Large intestine (tissue), 3 donors: ENCODE measurements at regions not wholly inside any gene's neighbourhood (a gene's known extent, or its start where the extent isn't known, plus 50 kb on each side); places are given as distances from the start of the nearest gene placed in this dataset.

ENCODE experiments used
- DNase-seq, 2 donors: peaks; one replicate each; pipeline versions ENCODE4 v3.0.0 to v3.0.0-alpha.2; 2013
- H3K27ac ChIP-seq: one replicate; pipeline ENCODE4 v1.5.1; 2013; ENCODE audit warnings: low read length
- H3K27me3 ChIP-seq: 2 replicates; pipeline ENCODE4 v1.6.1; 2013; ENCODE audit warnings: low read length; ENCODE audit not compliant: control insufficient read depth, insufficient read depth
- H3K36me3 ChIP-seq: 2 replicates; pipeline ENCODE4 v1.6.1; 2013; ENCODE audit warnings: low read length; ENCODE audit not compliant: control insufficient read depth, insufficient read depth
- H3K4me1 ChIP-seq: one replicate; pipeline ENCODE4 v1.6.1; 2013; ENCODE audit warnings: low read length; ENCODE audit not compliant: control insufficient read depth, insufficient read depth
- H3K4me3 ChIP-seq: one replicate; pipeline ENCODE4 v1.5.1; 2013; ENCODE audit warnings: low read length
- H3K9me3 ChIP-seq: one replicate; pipeline ENCODE4 v1.6.1; 2013; ENCODE audit warnings: mild to moderate bottlenecking, low read depth, low read length, moderate library complexity; ENCODE audit not compliant: control insufficient read depth
- WGBS: methylation state at CpG from one replicate; pipeline ENCODE4 v1.1.5; 2013; ENCODE audit warnings: low lambda C conversion rate; ENCODE audit not compliant: insufficient coverage; 5-methylcytosine and 5-hydroxymethylcytosine counted together

DNA sequence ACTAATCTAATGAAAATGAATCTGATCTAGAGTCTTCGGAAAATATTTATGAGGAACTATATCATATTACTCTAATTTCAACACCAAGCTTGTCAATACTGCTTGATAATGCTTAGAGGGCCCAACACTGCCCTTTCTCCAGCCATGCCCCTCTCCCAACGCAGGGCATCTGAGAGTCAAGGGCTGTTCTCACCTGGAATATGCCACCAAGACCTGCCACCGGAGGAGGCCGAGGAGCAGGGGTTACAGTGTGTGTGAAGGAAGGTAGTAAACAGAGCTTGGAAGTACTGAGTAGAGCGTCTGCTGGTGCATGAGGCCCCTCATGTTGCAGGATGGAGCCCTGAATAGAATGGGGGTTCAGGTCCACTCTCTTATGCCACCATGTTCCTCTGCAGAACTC is 301.3 kb upstream of the MPDZ start:
- WGBS, result no CpG with 5 or more reads among the region's 5 CpGs
- Histone ChIP-seq H3K4me1 (no peaks in the 10 kb centered on the region), H3K27ac (no peak overlapping the region), H3K9me3 (no peaks in the 10 kb centered on the region), H3K27me3 (no peaks in the 10 kb centered on the region), H3K36me3 (no peaks in the 10 kb centered on the region), H3K4me3 (no peak overlapping the region)
- DNase-seq, result no peak

DNA sequence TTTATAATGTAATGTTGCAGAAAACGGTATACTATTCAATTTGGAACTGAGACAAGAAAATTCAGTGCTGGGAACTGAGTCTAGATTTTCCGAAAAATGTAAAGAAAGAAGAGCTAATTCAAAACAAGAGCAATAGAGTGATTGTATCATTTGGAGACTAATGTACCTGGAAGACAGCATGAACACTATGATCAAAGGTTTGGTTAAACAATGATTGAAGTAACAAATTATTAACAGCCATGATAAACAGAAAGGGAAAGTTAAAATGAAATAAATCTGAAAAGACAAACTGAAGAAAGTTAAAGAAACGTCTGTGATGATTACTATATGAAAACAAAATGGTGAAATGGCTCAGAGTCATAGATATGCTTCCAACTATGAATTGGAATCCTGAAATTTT is 300.6 kb upstream of the MPDZ start:
- no peaks in the 10 kb centered on the region for H3K36me3 ChIP-seq
- no peaks in the 10 kb centered on the region for H3K9me3 ChIP-seq
- no peak for DNase-seq
- H3K4me1 ChIP-seq, result no peaks in the 10 kb centered on the region
- H3K27me3 ChIP-seq, result no peaks in the 10 kb centered on the region
- no peak overlapping the region for H3K27ac ChIP-seq
- WGBS, result 67% methylated on average over 2 of the region's 3 CpGs
- no peak overlapping the region for H3K4me3 ChIP-seq

DNA sequence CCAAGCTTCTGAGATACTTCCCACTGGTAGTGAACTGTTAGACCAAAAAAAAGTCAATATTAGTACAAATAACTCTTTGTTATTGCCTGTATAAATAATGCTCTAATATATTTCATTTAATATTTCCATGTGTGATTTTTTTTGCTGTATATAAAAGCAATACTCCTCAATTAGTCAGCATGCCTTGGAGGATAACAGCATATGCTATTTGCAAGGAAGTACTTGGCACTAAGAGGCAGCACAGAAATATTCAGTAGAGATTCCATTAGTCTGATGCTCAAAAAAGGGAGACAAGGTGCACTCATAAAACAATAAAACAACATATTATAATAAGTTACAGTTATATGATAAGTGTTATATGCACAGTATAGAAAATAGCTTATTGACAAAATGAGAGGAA is 296.6 kb upstream of the MPDZ start:
- Histone ChIP-seq H3K27ac (no peak overlapping the region), H3K4me3 (no peak overlapping the region), H3K27me3 (no peaks in the 10 kb centered on the region), H3K4me1 (no peaks in the 10 kb centered on the region), H3K9me3 (no peaks in the 10 kb centered on the region), H3K36me3 (no peaks in the 10 kb centered on the region)
- DNase-seq, result no peak

DNA sequence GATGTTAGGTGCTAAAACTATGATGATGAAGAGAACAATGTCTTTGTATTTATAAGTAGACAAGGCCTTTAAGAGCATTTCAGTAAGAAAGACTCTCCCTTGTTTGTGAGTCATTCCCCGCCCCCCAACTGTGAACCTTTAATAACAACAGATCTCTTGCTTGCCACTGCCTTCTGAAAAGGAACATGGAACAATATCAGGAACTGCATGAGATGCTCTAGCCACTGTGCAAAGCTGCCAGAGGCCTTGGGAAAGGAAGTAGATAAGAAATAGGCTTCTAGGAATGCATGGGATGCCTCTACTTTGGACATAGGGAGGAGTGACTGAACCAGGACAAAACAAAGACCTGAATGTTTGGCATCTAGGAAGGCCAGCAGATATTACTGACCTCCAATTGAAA is 296.1 kb upstream of the MPDZ start:
- Histone ChIP-seq H3K27me3 (no peaks in the 10 kb centered on the region), H3K27ac (no peak overlapping the region), H3K36me3 (no peaks in the 10 kb centered on the region), H3K4me3 (no peak overlapping the region), H3K4me1 (no peaks in the 10 kb centered on the region), H3K9me3 (no peaks in the 10 kb centered on the region)
- no peak for DNase-seq
- WGBS, result no CpG with 5 or more reads among the region's 1 CpG

DNA sequence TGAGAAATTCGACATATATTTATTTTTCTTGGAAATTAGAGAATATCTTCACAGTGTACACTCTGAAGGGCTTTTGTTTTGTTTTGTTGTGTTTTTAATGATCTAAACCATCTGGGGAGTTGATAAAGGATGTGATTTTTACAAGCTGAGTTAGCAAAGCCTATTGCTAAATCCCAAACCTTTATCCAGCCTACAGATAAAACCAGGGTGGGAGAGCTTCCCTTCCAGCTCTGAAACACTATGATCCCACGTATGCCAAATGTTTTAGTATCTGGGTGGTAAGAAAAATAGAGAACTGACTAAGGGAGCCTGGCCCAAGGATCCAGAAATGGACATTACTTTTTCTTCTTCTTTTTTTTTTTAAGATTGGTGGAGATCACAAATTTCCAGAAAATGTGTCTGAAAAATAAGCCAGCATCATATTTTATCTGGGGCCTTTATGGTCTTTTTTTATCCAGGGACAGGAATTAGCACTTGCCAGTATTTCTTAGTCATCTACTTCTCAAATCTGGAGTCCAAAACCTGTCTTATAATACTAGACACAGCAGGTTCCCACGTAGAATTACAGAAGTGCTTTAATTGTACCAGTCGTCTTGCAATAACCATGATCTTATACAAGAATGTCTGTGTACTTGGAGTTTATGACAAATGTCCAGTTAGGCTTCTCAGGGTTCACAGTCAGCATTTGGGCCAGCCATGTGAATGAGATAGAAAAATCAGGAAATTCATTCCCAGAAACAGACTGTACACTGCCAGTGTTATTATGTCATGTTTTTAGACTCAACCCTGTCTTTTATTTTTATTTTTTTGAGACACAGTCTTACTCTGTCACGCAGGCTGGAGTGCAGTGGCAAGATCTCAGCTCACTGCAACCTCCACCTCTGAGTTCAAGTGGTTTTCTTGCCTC is 290.8 kb upstream of the MPDZ start:
- WGBS, result 79% methylated on average over 2 of the region's 5 CpGs

DNA sequence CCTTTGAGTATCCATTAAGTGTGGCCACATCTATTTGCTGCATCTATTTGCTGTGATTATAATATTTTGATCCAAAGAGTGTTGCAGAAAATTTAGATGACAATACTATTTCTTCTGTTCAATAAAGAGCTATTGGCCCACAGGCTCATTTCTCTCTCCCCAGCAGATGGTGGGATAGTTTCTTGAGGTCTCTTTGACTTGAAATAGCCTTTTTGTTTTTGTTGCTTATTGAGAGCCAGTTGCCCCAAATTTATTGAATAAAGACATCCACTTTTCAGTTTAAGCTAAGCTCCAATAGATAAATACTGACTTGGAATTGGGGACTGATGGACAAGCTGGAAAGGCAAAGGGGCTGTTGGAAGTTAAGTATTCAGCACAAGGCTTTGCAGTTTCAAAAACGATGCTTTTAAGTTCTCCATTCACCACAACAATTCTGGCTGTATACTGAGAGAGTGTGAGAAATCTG is 290.1 kb upstream of the MPDZ start:
- DNase-seq, result no peak
- Histone ChIP-seq H3K27me3 (peaks cover 7% of the 10 kb centered on the region), H3K4me1 (no peaks in the 10 kb centered on the region), H3K4me3 (no peak overlapping the region), H3K27ac (no peak overlapping the region), H3K36me3 (no peaks in the 10 kb centered on the region), H3K9me3 (no peaks in the 10 kb centered on the region)
- no CpG with 5 or more reads among the region's 1 CpG for WGBS

More for the DNA sequence above, 290.8 kb upstream of the MPDZ start:
- H3K9me3 ChIP-seq, result no peaks in the 10 kb centered on the region
- H3K36me3 ChIP-seq, result no peaks in the 10 kb centered on the region
- no peaks in the 10 kb centered on the region for H3K4me1 ChIP-seq
- H3K27me3 ChIP-seq, result peaks cover 7% of the 10 kb centered on the region
- H3K27ac ChIP-seq, result no peak overlapping the region
- peak in 1 of 2 donors; percentile 15 for DNase-seq
- no peak overlapping the region for H3K4me3 ChIP-seq

DNA sequence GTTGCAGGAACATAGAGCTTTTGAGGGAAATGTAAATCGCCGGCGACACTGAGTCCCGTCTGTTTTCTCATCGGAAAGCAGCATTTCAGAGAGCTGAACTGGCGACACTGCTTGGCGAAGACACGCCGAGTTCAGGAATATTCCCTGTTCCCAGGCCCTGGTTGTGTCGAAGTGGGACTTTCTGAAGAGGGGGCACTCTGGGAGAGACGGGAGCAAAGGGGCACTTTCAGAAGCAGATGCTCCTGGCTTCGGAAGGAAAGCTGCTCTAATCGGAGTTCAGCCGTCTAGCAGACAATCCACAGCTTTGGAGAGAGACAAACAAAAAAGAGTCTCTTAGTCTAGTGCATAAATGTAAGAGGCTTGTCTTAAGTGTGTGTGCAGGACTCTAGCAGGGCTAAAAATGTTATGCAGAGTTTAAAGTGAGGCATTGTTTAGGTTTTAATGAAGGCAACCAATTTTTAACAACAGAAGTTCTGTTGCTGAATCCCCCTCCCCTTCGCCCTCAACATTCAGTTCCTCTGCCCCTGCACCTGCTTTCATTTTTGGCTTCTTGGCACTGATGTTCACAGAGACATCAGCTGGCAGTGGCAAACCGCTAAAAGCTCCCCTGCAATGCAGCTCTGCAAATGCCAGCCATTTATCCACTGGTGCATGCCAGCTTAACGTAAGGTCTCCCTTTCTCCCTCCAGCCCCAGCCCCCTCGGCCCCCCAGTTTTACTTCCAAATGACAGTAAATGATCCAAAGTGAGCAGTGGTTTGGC is 289.5 kb upstream of the MPDZ start:
- Histone ChIP-seq H3K27ac (peak overlapping the region; percentile 38), H3K4me3 (no peak overlapping the region), H3K9me3 (no peaks in the 10 kb centered on the region), H3K4me1 (no peaks in the 10 kb centered on the region), H3K36me3 (no peaks in the 10 kb centered on the region), H3K27me3 (peaks cover 7% of the 10 kb centered on the region)
- peak in 1 of 2 donors; percentile 20 for DNase-seq
- no CpG with 5 or more reads among the region's 18 CpGs for WGBS

DNA sequence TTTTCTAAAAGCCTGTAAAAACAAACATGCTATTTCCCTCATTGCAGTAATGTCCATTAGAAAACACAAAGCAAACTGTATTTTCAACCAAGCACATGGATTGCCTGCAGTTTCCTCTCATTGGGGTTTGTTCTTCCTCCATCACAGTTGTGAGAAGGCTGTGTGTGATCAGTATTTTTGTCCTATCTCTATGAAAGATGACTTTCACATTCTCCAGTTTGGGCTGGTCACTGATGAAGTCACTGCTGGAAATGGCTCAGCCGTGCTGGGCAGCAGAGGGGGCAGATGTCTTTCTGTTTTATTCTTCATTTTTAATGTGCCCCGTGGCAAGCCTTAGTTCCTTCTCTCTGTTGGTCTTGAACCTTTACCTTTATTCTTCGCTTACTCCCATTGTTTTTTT is 288.9 kb upstream of the MPDZ start:
- Histone ChIP-seq H3K36me3 (no peaks in the 10 kb centered on the region), H3K9me3 (no peaks in the 10 kb centered on the region), H3K27me3 (peaks cover 7% of the 10 kb centered on the region), H3K4me1 (no peaks in the 10 kb centered on the region), H3K4me3 (no peak overlapping the region), H3K27ac (peak overlapping the region; percentile 1)
- no CpG with 5 or more reads among the region's 3 CpGs for WGBS
- DNase-seq, result no peak

DNA sequence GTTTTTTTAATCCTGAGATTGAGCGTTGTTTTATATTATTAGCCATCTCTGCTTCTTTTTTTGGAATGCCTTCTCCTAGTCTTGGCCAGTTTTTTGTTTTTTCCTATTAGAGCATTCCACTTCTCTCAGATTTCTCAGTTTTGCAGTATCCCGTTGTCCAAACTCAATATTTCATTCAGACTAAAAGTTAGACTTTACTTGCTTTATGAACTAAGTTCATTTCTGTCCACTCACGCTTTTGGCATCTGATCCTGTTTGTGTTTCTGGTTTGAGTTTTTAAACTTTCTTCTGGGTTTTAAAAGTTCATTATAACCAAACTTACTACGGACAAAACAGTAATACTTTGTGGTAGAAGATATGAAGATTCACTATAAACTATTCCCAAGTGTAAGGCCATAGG is 288.3 kb upstream of the MPDZ start:
- WGBS, result 76% methylated on average over 2 of the region's 4 CpGs
- H3K4me3 ChIP-seq, result no peak overlapping the region
- H3K36me3 ChIP-seq, result no peaks in the 10 kb centered on the region
- peak overlapping the region; percentile 1 for H3K27ac ChIP-seq
- no peaks in the 10 kb centered on the region for H3K4me1 ChIP-seq
- no peaks in the 10 kb centered on the region for H3K9me3 ChIP-seq
- DNase-seq, result no peak
- peaks cover 7% of the 10 kb centered on the region for H3K27me3 ChIP-seq

DNA sequence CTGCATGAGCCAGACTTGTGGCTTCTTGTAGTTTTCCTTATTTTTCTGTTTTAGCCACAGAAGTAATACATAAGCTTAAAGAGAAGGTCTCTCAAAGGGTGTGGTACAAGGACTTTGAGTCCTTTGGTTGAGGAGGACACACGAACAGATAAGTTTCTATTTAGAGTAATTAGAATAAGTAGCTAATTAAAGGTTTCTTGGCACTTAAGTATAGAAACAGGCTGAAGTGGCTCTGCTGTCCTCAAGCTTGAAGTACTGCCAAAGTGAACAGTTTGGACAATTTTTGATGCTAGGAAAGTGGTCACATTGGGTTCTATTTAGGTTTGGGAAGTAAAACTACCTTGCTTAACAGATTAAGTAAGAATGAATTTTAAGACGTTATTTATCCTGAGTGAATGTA is 278.3 kb upstream of the MPDZ start:
- Histone ChIP-seq H3K4me1 (no peaks in the 10 kb centered on the region), H3K9me3 (no peaks in the 10 kb centered on the region), H3K27ac (no peak overlapping the region), H3K27me3 (no peaks in the 10 kb centered on the region), H3K4me3 (no peak overlapping the region), H3K36me3 (no peaks in the 10 kb centered on the region)
- DNase-seq, result no peak
- WGBS, result 50% methylated on average over 2 of the region's 2 CpGs
